Daoy (cell line): ENCODE measurements at regions not wholly inside any gene's neighbourhood (a gene's known extent, or its start where the extent isn't known, plus 50 kb on each side); places are given as distances from the start of the nearest gene placed in this dataset.
A peak's percentile ranks its signal among the peaks of the same experiment; 100 is the strongest.

Experiments used
- DNase-seq: peaks from one replicate; pipeline ENCODE4 v3.0.0-alpha.2; 2015; ENCODE audit warnings: low read depth

DNA sequence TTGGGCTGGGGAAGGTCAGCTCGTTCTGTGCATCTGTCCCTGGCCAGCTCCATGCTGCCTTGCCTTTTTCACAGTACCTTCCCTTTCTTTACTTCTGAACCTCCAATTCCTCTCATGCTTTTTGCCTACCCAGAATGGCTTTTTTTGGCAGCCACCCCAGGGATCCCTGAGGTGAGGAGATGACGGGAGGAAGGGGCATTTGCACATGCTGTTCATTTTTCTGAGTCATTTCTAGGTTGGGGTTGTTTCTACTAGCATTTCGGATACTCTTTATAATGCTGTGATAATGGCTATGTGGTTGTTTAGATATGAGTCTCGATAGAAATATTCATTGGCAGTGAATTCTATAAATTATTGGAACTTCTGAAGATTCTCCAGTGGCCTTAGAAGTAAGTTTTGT, 415.1 kb upstream of the FZD8 start:
- peak; percentile 5 for DNase-seq

DNA sequence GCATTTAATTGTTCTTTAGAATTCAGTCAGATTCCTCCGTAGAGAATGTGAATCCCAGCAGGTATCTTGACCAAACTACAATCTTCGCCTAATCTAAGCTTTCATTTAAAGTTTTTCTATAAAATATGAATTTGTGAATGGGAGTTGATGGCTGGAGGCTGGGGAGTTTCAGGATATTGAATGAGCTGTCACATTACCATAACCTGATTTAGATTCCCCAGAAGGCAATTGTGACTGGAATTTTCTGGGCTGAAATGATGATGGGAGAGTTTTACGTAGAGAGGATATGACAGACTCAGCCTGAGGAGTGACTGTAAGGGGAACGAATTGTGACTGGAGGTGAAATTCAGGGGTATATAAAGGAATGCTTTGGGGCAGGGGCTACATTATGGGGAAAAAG, 411.7 kb upstream of the FZD8 start:
- no peak for DNase-seq

DNA sequence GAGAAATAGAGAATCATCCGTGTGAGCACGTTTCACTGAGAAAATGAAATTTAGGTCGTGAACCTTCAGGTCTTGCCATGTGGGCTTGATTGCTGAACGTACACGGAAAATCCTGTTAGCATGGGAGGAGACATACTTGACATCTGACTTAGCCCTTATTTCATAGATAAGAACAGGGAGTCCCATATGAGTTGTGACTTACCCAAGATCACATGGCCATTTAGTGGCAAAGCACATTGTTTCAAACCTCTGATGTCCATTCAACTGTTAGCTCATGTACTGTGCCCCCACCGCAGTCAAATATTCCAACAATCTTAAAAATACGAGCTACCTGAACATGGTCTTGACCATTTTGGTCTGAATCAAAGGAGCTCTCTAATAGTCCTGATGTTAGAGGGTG, 411.2 kb upstream of the FZD8 start:
- DNase-seq, result no peak

DNA sequence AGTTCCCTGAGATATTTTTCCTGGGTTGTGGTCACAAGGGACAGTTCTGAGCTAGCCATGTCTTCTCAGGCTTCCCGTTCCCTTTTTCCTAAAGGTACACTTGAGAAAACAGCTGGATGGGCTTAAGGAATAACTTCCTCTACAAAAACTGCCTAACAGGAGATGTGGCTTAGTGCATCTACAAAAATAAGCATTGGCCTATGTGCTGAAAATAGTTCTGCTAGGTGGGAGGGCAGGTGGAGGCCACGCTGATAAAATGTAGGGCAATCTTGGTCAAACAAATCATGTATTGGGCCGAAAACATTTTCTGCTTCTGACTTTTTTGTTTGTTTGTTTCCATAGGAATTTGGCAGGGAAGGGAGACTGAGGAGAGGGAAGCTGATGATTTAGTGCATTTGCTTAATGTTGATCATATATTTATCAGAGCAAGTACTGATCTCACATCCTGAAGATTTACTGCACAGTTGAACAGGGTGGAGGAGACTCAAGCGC, 409.4 kb upstream of the FZD8 start:
- no peak for DNase-seq

DNA sequence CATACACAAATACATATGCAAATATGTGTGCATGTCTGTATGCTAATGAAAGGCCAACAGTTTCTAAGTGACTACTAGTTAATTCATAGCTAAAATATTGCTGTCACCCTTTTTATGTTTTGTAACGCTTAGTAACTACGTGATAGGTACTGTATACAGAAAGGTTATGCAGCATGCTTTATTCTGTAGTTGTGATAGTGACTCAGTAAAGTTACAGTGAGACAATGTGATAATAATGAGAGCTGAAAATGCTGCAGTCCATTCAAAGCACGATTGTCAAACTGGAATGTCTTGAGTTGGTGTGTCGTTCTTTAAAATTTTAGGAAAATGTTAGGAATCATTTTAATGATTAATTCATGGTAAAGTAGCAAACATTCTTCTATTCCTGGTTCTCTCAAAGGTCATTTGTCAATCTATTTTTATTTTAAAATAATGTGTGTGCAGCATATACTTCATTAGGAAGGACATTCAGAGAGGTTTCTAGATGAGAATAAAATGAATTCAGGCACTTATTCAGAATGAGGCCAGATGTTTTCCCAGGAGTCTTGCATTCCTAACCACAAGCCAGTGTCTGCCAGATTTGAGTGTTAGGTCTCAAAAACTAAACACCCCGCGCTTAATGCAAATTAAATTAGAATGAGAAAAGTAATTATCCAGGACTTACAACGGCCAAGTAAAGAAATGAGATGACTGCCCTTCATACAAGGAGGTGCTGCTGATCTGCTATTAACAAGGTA, 408.8 kb upstream of the FZD8 start:
- no peak for DNase-seq

DNA sequence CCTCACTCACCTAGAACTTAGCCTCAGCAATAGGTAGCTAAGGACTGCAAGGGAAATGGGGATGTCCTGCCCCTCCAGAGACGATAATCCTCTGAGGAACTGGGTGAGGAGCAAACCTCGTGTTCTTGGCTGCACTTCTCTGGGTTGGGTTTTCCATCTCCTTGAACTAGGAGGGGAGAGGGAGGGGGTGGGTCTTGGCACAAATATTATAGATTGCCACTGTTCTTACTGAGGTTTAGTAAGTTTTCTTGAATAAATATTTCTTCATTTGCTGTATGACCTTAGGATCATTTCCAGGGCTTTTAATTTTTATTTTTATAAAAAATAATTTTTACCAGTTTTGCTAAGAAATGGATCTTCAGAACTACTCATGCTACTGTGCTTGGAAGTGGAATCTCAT, 406.7 kb upstream of the FZD8 start:
- DNase-seq, result no peak

DNA sequence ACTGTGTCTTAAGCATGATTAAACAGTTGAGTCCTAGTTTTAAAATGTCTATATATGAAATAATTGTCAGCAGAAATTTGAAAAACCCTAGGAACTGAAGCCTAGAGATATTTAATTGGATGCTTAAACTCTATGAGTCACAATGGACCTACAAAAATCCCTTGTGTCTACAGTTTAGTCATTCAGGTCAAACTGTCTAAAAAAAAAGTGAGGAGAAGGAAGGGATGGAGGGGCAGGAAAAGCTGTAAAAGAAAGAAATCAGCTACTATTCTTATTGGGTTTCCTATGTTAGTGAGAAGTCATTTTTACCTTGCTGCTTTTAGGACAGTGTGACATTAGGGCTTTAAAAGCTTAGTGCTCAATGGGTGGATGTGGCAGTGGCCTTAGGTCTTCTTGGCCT, 406.1 kb upstream of the FZD8 start:
- no peak for DNase-seq

DNA sequence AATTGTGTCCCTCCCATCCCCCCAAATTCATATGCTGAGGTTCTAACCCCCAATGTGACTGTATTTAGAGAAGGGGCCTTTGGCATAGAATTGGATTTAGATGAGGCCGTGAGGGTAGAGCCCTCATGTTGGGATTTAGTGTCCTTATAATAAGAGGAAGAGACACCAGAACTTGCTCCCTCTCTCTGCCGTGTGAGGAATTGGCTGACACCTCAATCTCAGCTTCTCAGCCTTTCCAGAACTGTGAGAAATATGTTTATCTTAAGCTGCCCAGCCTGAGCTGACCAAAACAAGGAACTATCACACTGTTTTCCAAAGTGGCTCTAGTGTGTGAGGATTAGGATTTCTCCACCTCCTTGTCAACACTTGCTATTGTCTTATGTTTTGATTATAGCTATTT, 400.0 kb upstream of the FZD8 start:
- no peak for DNase-seq

DNA sequence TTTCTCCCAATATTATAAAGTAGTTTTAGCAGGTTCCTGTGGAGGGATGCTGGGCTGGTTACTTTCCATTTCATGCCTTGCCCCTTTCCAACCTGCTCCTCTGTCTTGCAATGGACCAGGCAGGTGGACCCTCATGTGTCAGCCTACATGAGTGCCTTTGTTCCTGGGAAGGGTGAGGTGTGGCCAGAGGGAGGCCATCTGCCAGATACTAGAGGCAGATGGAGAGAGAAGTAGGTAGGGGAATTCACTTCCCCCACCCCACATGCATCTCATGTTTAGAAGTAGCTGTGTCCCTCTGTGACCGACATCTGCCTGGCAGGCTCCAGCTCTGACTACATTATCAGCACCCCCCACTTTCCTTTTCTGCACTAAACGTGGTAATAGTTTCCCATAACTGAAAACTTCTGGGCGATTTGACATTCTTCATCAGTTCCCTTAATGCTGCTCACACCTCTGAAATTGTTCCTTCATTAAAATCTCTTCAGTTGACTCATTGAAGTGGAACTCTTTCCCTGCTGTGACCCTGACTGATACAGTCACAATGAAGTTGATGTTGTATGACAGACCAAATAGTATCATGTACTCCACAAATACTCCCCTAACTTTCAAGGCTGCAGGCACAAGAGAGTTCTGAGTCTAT, 396.3 kb upstream of the FZD8 start:
- no peak for DNase-seq

DNA sequence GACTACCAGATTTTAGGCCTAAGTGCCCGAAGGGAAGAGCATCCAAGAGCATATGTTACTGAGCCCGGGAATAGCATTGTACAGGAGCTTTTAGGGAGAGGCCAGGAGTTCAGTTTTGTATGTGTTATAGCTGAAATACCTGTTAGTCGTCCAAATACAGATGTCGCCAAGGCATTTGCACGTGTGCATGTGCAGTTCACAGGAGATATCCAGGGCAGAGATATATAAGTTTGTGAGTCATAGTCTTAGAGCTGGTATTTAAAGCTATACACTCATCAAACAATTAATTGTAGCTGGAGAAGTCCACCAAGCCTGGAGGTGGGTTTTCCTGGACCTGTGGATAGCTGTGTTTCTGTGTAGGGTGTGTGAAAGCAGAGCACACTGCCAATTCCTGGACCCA, 394.0 kb upstream of the FZD8 start:
- DNase-seq, result no peak

DNA sequence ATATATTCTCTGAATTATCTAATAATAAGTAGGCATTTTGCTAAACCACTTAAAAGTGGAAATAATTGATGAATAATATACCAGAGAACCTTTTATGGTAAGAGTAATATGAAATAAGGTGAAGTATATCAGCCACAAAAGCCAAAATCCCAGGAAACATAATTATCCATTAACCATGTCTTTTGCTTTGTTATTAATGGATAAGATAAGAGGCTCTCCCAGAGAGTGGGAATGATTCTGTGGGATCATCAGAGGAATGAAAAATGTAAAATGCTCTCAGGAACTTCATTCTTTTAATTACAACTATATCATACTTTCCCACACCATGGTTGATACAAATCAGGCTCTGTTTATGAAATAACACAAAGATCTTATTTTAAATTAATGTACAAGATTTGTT, 391.7 kb upstream of the FZD8 start:
- no peak for DNase-seq

DNA sequence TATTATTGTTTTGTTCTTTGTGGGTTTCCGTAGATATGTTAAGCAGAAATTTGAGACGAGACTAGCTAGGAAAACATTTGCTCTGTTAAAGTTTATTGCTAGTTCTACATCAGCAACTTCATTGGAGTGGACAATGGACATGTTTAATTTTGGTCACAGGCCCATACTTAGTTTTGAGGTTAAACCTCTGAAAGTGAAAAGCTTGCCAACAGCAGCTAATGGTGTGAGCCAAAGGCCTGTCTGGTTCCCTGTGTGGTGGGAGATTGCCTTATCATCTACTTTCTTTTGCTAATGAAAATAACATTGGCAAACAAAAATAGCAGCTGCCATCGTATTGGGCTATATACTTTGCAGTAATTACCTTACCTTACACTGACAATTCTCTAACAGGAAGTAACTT, 388.4 kb upstream of the FZD8 start:
- no peak for DNase-seq

DNA sequence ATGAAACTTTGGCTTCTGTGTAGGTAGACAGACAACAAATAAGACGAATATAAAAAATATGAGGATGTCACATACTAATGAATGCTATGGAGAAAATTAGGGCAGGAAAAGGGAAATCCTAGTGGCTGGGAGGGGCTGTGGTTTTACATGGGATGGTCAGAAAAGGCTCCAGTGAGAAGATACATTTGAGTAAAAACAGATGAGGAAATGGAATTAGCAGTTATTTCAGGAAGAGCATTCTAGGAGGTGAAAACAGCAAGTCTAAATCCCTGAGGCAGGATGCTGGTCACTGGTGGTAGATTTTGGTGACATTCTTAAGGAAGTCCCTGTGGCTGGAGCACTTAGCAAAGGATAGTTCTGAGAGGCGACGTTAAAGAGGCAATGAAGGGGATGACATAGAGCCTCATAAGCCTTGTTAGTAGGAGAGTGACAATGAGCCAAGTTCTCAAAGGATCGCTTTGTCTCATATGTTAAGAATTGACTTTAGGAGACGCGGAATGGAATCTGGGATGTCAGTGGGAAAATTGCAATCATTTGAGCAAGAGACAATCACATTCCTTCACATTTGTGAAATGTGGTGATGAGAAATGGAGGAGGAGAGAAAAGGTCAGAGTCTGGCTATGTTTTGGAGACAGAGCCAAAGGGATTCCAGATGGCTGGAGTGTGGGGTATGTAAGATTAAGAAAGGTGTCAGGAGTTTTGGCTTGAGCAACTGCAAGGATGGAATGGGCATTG, 384.7 kb upstream of the FZD8 start:
- DNase-seq, result no peak

DNA sequence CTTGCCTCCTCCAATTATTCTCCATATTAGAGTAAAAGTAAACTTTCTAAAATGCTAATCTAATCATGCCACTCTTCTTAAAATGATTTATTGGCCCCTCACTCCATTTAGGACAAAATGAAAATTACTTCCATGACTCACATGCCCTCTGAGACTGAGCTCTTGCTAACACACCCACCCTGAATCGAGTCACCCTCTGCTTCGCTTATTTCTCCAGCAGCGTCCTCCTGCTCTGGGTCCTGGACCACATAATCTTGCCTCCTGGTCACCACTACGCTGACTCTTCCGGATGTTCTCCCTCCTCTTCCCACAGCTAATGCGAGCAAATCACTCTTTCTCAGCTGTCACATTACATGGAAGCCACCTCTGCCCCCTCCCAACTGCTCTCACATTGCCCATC, 384.0 kb upstream of the FZD8 start:
- peak; percentile 20 for DNase-seq

DNA sequence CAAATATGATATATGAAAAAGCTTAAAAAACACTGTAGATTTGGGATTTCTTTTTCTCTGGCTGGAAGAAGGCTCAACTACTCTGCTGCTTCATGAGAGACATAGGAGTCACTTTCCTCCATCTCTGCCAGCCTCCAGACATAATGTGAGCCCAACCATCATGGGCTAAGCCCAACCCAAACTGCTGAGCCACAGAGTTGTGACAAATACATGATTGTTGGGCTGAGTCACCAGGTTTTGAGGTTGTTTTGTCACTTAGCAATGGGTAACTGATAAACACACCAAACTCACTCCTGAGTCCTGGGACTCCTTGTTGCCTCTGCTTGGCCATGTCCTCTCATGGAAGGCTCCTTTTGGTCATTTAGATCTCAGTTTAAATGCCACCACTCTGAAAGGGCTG, 381.8 kb upstream of the FZD8 start:
- peak; percentile 67 for DNase-seq

DNA sequence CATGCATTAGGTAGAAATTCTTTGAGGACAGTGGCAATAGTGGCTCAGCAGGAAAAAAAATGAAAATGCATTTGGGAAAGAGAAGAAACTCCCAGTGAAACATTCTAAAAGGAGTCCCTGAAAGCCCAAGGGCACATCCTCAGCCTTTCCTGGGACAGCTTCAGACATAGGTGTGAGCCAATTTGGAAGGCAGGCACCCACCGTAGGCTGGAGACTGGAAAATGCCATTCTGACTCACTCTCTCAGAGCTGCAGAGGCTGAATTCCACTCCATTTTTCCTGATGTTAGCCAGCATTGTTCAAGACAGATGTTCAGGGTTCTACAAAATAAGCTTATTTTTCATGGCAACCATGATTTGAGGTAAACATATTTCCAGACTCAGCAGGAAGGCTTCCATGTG, 379.0 kb upstream of the FZD8 start:
- DNase-seq, result no peak

DNA sequence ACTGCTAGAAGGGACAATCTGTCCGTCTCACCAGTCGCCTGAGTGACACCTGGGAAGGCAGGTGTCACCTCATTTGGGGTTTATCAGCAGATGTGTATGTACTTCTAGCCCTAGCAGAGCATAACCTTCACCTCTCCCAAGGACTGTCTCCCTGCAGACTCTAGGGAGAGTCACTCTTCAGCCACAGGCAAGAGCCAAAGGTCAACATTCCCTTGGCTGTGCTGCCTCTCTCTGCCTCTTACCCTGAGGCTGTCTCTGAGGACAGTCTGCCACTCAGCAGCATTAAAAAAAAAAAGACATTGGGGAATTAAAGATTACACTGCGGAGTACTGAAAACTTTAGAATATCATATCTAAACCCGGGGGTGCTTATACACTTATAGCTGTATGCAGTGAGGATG, 377.7 kb upstream of the FZD8 start:
- DNase-seq, result no peak

DNA sequence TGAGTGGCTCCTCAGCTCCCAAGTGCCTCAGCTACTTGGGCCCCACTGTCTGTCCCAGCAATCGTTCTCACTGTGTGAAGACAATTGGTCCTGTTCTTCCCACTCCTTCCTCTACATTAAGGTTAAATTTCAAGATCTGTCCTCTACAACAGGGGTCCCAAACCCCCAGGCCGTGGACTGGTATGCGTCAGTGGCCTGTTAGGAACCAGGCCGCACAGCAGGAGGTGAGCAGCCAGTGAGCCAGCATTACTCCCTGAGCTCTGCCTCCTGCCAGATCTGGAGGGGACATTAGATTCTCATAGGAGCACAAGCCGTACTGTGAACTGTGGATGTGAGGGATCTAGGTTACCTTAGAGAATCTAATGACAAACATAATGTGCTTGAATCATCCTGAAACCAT, 376.9 kb upstream of the FZD8 start:
- no peak for DNase-seq

DNA sequence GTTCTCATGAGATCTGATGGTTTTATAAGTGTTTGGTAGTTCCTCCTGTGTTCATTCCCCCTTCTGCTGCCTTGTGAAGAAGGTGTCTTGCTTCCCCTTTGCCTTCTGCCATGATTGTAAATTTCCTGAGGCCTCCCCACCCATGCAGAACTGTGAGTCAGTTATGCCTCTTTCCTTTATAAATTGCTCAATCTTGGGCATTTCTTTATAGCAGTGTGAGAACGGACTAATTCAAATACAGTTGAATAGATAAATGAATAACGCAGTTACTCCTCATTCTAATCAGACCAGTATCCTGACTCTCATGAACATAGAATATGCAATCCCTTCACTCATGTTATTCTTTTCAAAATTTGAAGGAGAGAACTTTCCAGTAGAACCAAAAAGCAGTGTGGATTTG, 375.0 kb upstream of the FZD8 start:
- DNase-seq, result no peak

DNA sequence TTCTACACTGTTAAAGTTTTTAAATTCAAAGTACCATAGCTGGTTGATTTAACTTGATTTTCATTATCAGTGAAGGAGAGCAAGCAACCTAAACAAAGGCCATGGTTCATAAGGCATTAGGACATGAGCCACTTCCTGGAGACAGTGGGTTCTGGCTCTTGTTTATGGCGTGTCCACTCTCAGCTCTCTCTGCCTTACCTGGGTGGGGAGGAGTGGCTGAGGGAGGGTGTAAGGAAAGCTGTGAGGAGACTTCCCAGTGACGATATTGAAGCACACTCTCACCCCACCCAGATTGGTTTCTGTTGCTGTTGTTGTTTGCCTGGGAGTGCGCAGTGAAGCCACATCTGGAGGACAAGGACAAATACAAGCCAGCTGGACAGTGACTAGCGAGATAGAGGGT, 365.3 kb upstream of the FZD8 start:
- DNase-seq, result no peak

DNA sequence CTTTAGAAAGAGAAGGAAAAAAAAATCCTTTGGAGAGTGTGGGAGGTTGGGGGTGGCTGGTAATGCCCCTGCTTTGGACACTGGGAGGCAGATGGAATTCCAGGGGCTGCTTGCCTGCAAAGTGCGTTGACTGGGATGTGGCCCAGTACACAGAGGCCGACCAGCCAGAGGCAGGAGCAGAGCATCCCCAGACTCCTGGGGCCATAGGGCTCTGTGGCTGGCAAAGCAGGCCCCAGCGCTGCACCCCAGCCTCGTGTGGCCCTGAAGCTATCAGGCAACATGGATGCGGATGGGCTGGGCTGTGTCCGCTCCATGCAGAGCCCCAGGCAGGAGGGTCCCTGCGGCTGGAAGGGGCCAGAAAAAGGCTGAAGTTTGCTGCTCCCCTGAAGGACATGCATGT, 361.6 kb upstream of the FZD8 start:
- DNase-seq, result no peak

DNA sequence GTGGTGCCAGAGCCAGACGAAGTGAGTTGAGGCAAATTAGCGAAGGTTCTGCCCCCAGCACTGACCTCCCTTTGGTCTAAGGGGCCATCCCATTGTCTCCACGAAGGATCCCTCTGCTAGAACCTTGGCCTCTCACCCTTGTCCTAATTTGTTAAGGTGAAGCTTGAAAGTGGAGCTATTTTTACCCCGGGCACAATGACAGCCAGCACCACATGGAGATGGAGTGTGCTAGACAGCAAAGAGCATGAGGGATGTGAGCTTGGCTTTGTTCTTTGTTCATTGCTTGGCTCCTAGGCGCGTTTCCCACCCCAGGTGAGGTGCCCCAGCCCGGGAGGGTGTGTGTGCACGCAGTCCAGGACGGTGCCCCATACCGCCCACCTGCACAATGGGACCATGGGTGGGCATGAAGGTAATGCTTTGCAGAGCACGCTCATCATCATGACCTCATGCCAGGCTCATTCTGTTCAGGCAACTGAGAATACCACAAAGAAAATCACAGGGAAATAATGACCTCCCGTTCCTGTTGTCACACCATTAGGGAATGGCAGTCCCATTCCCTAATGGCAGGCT, 361.0 kb upstream of the FZD8 start:
- no peak for DNase-seq

DNA sequence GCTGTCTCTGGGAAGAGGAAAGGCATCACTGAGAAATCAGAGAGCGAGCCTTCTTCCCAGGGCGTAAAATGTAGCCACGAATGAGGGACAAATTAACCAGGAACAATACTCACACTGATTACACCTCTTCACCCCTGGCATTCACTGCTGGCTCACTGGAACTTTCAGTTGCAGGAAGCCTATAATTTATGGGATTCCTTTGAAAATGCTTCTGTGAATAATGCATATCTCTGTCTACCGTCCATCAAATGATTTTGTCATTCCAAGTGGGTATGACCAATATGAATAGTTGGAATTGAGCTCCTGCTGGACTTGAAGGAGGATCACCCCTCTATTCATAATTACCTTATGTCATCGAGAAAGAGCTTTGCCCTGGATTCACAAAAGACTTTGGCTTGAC, 360.3 kb upstream of the FZD8 start:
- DNase-seq, result no peak
